ENCODE measurements at regions not wholly inside any gene's neighbourhood (a gene's known extent, or its start where the extent isn't known, plus 50 kb on each side); places are given as distances from the start of the nearest gene placed in this dataset.

GRCh38 chr6:43985329-43985728 is 141.9 kb downstream of the MRPL14 start:
- TF ChIP-seq CTCF (IDR thresholded peaks at IDR 0.05; ENCODE audit: extremely low read depth in 1 of 2, insufficient read depth in 1 of 2, low read depth in 1 of 2, low read length in 2 of 2) (no peak), POLR2A (IDR thresholded peaks at IDR 0.05; ENCODE audit: low read depth, low read length) (no peak), GATA2 (IDR thresholded peaks at IDR 0.05; ENCODE audit: insufficient read depth, insufficient read length, low read depth, low read length) (no peak)

Data from endothelial cell of umbilical vein (primary cell).